ENCODE measurements at regions not wholly inside any gene's neighbourhood (a gene's known extent, or its start where the extent isn't known, plus 50 kb on each side); places are given as distances from the start of the nearest gene placed in this dataset.
"Not testable (repeated sequence)": the region's sequence is repeated elsewhere in the genome, so short reads cannot be mapped to it uniquely, and the experiment has no call there.

- peak; percentile 6 for DNase-seq
Measured at GRCh38 chr4:130698251-130698650, 1602.3 kb downstream of the C4orf33 start.

DNA sequence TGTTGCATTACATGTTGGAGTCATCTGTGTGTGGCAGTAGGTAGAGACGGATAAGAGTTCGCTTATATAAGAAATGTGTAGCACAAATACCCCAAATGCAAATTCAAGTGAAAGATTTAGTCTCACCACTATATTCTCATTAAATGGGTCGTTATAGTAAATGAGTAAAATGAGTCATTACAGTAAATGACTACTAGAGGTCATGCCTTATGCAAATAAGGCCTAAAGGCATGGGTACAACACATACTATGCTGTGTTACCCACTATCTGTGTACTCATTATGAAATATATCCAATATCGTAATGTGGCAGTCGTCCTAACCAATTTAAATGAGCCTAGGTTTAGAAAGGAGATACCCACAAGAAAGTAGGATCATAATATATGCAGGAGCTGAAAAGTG is 1603.1 kb downstream of the C4orf33 start:
- DNase-seq: no peak

GRCh38 chr4:130703211-130703935 is 1607.4 kb downstream of the C4orf33 start:
- no peak for DNase-seq

DNA sequence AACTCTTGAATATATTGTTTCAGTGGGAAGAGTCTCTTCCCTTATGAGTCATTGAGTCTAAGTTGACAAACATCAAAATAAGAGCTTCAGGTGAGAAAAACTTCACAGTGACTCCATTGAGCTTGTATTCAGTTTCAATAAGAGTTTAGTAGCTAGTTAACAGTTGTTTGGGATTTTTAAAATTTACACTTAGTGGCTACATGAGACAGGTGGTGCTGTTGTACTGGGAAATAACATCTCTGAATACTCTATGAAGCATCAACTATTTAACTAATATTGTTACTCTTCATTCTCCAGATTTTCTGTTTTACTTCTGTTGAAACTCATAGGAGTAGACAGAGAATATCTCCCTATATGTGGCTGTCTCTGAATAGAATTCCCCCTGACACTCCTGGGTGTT is 1609.1 kb downstream of the C4orf33 start:
- no peak for DNase-seq

- no peak for DNase-seq
Measured at GRCh38 chr4:130712038-130712437, 1616.1 kb downstream of the C4orf33 start.

GRCh38 chr4:130714006-130714405 is 1618.1 kb downstream of the C4orf33 start:
- no peak for DNase-seq

DNA sequence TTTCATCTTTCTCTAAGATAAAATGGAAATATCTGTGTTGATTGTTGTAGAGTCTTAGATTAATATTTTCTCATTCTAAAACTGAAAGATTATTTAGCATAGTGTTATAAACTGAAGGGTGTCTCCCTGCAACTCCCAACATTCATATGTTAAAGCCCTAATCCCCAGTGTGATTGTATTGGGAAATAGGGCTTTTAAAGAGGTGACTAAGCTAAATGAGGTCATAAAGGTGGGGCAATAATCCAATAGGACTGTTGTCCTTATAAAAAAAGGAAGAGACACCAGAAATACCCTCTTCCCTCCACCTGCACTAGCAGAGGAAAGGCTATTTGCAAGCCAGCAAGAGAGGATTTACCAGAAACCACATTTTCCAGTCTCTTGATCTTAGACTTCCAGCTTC is 1626.4 kb downstream of the C4orf33 start:
- DNase-seq: no peak

DNA sequence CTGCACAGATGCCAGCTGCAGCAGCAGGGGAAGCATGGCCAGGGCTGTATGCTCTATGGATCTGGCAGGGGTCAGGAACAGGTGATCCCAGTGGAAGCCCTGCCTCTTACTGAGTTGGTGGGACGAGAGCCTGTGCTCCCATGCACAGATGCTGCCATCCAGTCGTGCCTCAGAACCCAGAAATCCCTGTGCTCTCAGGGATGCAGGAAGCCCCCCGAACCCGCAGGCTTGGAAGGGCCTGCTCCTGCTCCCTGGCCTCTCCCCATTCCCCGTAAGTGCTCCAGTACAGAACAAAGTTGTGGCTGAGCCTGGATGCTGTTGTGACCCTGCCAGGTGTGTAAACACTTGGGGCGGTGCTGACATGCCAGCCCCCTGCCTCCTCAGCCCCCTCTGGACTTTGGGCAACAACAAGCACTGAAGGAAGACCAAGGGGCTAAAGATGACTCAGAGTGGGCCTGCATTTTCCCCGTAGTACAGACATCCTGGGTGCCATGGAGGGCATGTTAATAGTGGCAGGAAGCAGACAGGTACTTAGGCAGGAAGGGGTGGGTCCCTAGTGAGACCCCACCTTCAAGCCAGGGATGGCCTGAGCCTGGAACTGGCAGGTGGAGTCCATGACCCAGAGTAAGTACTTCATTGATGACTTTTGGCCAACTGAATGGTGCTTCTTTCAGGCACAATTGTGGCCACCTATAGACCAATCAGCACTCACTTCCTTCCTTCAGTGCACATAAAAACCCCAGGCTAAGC is 1640.7 kb downstream of the C4orf33 start:
- no peak for DNase-seq

- DNase-seq: no peak
Measured at GRCh38 chr4:130738233-130738632, 1642.3 kb downstream of the C4orf33 start.

DNA sequence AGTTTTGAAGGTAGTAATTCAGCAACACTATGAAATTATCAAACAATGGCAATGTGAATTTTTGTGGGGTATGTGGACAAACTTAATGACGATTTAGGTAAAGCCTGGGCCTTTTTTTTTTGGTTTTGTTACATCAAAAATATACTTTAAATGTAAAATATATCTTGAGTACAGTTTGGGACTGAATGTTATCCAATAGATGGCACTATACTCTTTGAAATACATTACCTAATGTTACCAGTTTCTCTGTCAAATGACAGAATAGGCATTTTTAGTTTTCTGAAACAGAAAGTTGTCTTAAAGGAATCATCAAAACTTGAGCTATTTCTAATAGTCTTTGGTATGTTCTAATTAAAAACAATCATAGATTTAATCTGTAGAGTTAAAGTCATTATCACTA is 1651.9 kb downstream of the C4orf33 start:
- DNase-seq: no peak

DNA sequence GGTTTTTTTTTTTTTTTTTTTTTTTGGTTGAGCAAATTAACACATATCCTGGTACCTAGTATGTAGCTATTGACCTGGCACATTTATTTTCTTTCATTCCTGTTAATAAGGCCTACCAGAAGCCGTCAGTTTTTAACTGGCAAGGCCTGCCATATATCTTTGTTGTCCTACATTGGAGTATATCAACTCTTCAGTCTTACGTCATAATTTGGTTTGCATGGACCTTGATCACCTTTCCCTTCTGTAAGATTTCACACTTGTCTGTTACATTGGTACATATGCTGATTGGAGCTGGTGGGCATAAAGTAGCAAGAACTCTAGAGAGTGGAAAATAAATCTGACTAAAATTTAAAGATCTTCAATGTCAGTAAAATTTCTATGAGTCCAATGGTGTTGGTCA is 1658.0 kb downstream of the C4orf33 start:
- no peak for DNase-seq

DNA sequence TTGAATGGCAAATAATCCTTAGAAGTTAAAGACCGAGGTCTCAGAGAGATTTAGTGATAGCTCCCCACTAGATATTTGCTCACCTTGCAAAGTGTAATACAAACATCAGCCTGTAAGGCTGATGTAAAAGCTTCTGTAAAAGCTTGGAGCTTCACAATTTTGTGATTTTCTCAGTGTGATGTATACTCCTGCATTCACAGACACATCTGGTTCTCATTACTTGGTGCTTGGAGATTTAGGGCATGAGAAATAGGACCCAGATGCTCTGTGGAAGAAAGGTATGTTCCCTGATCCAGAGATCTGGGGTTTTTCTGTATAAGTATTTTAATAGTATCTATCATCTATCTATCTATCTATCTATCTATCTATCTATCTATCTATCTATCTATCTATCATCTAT is 1664.3 kb downstream of the C4orf33 start:
- no peak for DNase-seq

DNA sequence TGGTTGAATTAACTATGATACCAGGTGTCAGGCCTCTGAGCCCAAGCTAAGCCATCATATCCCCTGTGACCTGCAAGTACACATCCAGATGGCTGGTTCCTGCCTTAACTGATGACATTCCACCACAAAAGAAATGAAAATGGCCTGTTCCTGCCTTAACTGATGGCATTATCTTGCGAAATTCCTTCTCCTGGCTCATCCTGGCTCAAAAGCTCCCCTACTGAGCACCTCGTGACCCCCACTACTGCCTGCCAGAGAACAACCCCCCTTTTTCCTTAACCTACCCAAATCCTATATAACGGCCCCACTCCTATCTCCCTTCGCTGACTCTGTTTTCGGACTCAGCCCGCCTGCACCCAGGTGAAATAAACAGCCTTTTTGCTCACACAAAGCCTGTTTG is 1671.4 kb downstream of the C4orf33 start:
- DNase-seq: not testable (repeated sequence)

DNA sequence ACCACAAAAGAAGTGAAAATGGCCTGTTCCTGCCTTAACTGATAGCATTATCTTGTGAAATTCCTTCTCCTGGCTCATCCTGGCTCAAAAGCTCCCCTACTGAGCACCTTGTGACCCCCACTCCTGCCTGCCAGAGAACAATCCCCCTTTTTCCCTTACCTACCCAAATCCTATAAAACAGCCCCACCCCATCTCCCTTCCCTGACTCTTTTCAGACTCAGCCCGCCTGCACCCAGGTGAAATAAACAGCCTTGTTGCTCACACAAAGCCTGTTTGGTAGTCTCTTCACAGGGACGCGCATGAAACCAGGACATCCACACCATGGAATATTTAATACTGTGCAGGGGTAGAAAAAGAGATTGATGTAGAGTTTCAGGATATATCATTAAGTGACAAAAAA is 1677.0 kb downstream of the C4orf33 start:
- DNase-seq: not testable (repeated sequence)

DNA sequence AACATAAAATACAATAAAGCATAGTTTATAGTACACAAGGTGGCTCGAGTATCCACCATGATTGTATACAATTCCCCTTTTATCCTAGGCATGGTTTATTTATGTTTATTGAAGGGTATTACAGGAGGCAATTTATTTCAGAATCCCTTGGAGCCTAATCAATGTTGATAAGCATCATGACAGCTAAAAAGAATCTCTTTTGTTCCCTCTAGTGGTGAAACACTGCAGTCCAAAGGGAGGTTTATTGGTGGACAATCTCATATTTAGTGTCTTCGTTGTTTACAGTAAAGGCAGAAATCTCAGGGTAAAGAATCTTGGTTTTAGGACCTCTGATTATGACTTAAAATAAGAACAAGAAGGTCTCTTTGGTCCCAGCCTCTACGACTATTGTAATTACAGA is 1712.5 kb downstream of the C4orf33 start:
- no peak for DNase-seq

- no peak for DNase-seq
Measured at GRCh38 chr4:130812117-130812765, 1716.3 kb downstream of the C4orf33 start.

- no peak for DNase-seq
Measured at GRCh38 chr4:130814896-130815295, 1718.9 kb downstream of the C4orf33 start.

DNA sequence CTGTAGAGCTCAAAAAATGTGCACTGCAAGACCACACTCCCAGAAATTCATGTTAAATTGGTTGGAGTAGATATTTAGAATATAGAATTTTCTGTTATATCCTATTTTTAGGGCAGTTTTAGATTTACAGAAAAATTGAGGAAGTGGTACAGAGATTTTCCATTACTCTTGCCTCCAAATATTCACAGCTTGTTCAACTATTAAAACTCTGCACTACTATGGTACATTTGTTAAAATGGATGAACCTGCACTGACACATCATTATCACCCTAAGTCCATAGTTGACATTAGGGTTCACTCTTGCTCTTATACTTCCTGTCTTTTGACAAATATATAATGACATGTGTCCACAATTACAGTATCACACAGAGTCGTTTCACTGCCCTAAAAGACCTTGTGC is 1724.5 kb downstream of the C4orf33 start:
- DNase-seq: no peak

GRCh38 chr4:130825284-130825683 is 1729.3 kb downstream of the C4orf33 start:
- DNase-seq: no peak

GRCh38 chr4:130850019-130850524 is 1754.1 kb downstream of the C4orf33 start:
- DNase-seq: no peak

DNA sequence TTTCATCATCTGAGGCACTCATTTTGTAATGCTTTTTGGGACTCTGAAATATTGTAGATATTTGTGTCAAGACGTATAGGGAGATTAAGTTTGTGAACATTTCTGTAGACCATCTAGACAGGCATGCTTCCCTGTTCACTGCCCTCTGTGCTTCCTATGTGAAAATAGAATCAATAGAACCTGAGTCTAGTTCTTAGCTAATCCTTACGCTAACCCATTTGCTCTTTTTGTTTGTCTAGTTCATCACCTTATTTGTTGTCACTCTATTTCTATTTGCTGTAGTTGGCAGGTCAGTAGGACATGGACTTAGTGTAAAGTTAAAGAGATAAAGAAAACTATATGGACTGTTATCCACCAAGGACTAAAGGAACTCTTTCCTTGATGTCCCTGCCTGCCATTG is 1755.2 kb downstream of the C4orf33 start:
- DNase-seq: no peak

- no peak for DNase-seq
Measured at GRCh38 chr4:130851932-130852331, 1756.0 kb downstream of the C4orf33 start.

DNA sequence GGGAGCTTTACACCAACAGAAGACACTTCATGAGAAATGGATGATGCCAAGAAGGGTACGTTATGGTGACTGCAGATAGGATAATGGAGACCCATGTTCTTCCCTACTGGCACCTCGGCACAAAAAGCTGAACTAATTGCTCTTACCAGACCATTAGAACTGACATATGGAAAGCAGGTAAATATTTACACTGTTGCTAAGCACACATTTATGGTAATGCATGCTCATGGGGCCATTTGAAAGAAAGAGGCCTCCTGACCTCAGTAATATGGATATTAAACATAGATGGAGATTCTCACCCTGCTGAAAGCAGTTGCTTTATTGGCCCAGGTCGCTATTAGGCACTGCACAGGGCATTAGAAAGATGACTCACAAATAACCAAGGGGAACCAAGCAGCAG is 1759.6 kb downstream of the C4orf33 start:
- DNase-seq: no peak

DNA sequence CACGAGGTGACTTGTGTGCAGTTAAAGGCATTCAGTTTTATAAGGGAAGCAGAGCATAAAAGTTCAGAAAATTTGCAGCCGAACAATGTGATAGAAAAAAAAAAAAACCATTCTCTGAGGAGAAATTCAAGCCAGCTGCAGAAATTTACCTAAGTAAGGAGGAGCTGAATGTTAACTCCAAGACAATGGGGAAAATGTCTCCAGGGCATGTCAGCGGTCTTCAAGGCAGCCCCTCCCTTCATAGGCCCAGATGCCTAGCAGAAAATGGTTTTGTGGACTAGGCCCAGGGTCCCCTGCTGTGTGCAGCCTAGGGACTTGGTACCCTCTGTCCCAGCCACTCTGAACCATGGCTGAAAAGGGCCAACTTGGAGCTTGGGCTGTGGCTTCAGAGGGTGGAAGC is 1764.0 kb downstream of the C4orf33 start:
- no peak for DNase-seq

Data from hindlimb muscle (tissue), 1 donor.